ENCODE measurements at regions not wholly inside any gene's neighbourhood (a gene's known extent, or its start where the extent isn't known, plus 50 kb on each side); places are given as distances from the start of the nearest gene placed in this dataset.

GRCh38 chr13:82096256-82096655 lies 1755.3 kb upstream of the SPRY2 start:
- no peak for DNase-seq (ENCODE audit: low spot score)
- 96% methylated on average over 5 of the region's 5 CpGs for WGBS (ENCODE audit: low lambda C conversion rate, missing lambda C conversion rate)
- H3K36me3 ChIP-seq (replicated peaks; ENCODE audit: insufficient read depth, low read depth), result no peaks in the 10 kb centered on the region
- H3K4me3 ChIP-seq, result no peak overlapping the region
- H4K20me1 ChIP-seq (ENCODE audit: insufficient read depth, poor library complexity, severe bottlenecking), result no peaks in the 10 kb centered on the region
- H3K79me2 ChIP-seq, result no peaks in the 10 kb centered on the region
- H3K27ac ChIP-seq, result no peak overlapping the region
- H3K4me1 ChIP-seq (ENCODE audit: insufficient read depth), result no peaks in the 10 kb centered on the region
- no peaks in the 10 kb centered on the region for H3K9me2 ChIP-seq (replicated peaks; ENCODE audit: insufficient read depth)
- H2AFZ ChIP-seq, result no peak overlapping the region
- H3K9me3 ChIP-seq (ENCODE audit: low read depth), result no peaks in the 10 kb centered on the region
- TF ChIP-seq EZH2phosphoT487 (IDR thresholded peaks at IDR 0.05; ENCODE audit: low read depth, severe bottlenecking, unreplicated experiment), result no peak
- TF ChIP-seq CTCF (IDR thresholded peaks at IDR 0.05; ENCODE audit: poor library complexity), result no peak
- no peak for TF ChIP-seq EZH2 (IDR thresholded peaks at IDR 0.05; ENCODE audit: borderline replicate concordance)
- no peak overlapping the region for H3K4me2 ChIP-seq
- no peaks in the 10 kb centered on the region for H3K27me3 ChIP-seq

- Histone ChIP-seq H3K9me2 (replicated peaks; ENCODE audit: insufficient read depth) (no peaks in the 10 kb centered on the region), H3K27ac (no peak overlapping the region), H3K4me1 (ENCODE audit: insufficient read depth) (no peaks in the 10 kb centered on the region), H3K79me2 (no peaks in the 10 kb centered on the region), H2AFZ (no peak overlapping the region), H3K4me2 (no peak overlapping the region), H4K20me1 (ENCODE audit: insufficient read depth, poor library complexity, severe bottlenecking) (no peaks in the 10 kb centered on the region), H3K36me3 (replicated peaks; ENCODE audit: insufficient read depth, low read depth) (no peaks in the 10 kb centered on the region), H3K9me3 (ENCODE audit: low read depth) (no peaks in the 10 kb centered on the region), H3K4me3 (no peak overlapping the region), H3K27me3 (no peaks in the 10 kb centered on the region)
- WGBS (ENCODE audit: low lambda C conversion rate, missing lambda C conversion rate), result 53% methylated on average over 3 of the region's 3 CpGs
- DNase-seq (ENCODE audit: low spot score), result no peak
- TF ChIP-seq EZH2phosphoT487 (IDR thresholded peaks at IDR 0.05; ENCODE audit: low read depth, severe bottlenecking, unreplicated experiment), result no peak
- TF ChIP-seq CTCF (IDR thresholded peaks at IDR 0.05; ENCODE audit: poor library complexity), result no peak
- no peak for TF ChIP-seq EZH2 (IDR thresholded peaks at IDR 0.05; ENCODE audit: borderline replicate concordance)
Measured at GRCh38 chr13:82092312-82092711, 1751.4 kb upstream of the SPRY2 start.

- Histone ChIP-seq H3K36me3 (replicated peaks; ENCODE audit: insufficient read depth, low read depth) (no peaks in the 10 kb centered on the region), H3K9me2 (replicated peaks; ENCODE audit: insufficient read depth) (no peaks in the 10 kb centered on the region), H3K4me1 (ENCODE audit: insufficient read depth) (no peaks in the 10 kb centered on the region), H3K27ac (no peak overlapping the region), H2AFZ (no peak overlapping the region), H3K9me3 (ENCODE audit: low read depth) (no peaks in the 10 kb centered on the region), H3K27me3 (no peaks in the 10 kb centered on the region), H4K20me1 (ENCODE audit: insufficient read depth, poor library complexity, severe bottlenecking) (no peaks in the 10 kb centered on the region), H3K4me3 (no peak overlapping the region), H3K79me2 (no peaks in the 10 kb centered on the region), H3K4me2 (no peak overlapping the region)
- DNase-seq (ENCODE audit: low spot score), result no peak
- WGBS (ENCODE audit: low lambda C conversion rate, missing lambda C conversion rate), result 83% methylated on average over 1 of the region's 1 CpG
- no peak for TF ChIP-seq EZH2 (IDR thresholded peaks at IDR 0.05; ENCODE audit: borderline replicate concordance)
- no peak for TF ChIP-seq EZH2phosphoT487 (IDR thresholded peaks at IDR 0.05; ENCODE audit: low read depth, severe bottlenecking, unreplicated experiment)
- no peak for TF ChIP-seq CTCF (IDR thresholded peaks at IDR 0.05; ENCODE audit: poor library complexity)
Measured at GRCh38 chr13:82088781-82089180, 1747.9 kb upstream of the SPRY2 start.

GRCh38 chr13:82076496-82076895 lies 1735.6 kb upstream of the SPRY2 start:
- Histone ChIP-seq H2AFZ (no peak overlapping the region), H3K9me3 (ENCODE audit: low read depth) (no peaks in the 10 kb centered on the region), H3K79me2 (no peaks in the 10 kb centered on the region), H3K27me3 (no peaks in the 10 kb centered on the region), H3K36me3 (replicated peaks; ENCODE audit: insufficient read depth, low read depth) (no peaks in the 10 kb centered on the region), H3K9me2 (replicated peaks; ENCODE audit: insufficient read depth) (no peaks in the 10 kb centered on the region), H3K4me3 (no peak overlapping the region), H3K4me1 (ENCODE audit: insufficient read depth) (no peaks in the 10 kb centered on the region), H3K4me2 (no peak overlapping the region), H4K20me1 (ENCODE audit: insufficient read depth, poor library complexity, severe bottlenecking) (no peaks in the 10 kb centered on the region), H3K27ac (no peak overlapping the region)
- no peak for DNase-seq (ENCODE audit: low spot score)
- 63% methylated on average over 5 of the region's 5 CpGs for WGBS (ENCODE audit: low lambda C conversion rate, missing lambda C conversion rate)
- TF ChIP-seq CTCF (IDR thresholded peaks at IDR 0.05; ENCODE audit: poor library complexity) (no peak), EZH2phosphoT487 (IDR thresholded peaks at IDR 0.05; ENCODE audit: low read depth, severe bottlenecking, unreplicated experiment) (no peak), EZH2 (IDR thresholded peaks at IDR 0.05; ENCODE audit: borderline replicate concordance) (no peak)

All from hepatocyte (in vitro differentiated cells).